ENCODE measurements at regions not wholly inside any gene's neighbourhood (a gene's known extent, or its start where the extent isn't known, plus 50 kb on each side); places are given as distances from the start of the nearest gene placed in this dataset.

DNA sequence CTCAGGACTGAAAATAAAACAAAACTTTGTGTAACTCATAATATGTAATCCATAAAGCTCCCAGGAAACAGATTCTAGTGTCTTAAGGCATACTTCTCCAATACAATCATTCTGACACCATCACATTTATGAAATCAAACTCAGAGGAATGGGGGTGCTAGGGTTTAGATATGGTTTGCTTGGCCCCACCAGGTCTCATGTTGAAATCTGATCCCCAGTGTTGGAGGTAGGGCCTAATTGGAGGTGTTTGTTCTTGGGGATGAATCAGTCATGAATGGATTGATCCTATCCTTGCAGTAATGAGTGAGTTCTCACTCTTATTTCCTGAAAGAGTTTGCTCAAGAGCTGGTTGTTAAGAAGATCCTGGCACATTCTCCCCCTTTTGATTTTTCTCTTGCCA, 380.9 kb downstream of the ETS1 start:
- TF ChIP-seq POLR2A (IDR thresholded peaks at IDR 0.05), result no peak
- TF ChIP-seq, protein P1, sequence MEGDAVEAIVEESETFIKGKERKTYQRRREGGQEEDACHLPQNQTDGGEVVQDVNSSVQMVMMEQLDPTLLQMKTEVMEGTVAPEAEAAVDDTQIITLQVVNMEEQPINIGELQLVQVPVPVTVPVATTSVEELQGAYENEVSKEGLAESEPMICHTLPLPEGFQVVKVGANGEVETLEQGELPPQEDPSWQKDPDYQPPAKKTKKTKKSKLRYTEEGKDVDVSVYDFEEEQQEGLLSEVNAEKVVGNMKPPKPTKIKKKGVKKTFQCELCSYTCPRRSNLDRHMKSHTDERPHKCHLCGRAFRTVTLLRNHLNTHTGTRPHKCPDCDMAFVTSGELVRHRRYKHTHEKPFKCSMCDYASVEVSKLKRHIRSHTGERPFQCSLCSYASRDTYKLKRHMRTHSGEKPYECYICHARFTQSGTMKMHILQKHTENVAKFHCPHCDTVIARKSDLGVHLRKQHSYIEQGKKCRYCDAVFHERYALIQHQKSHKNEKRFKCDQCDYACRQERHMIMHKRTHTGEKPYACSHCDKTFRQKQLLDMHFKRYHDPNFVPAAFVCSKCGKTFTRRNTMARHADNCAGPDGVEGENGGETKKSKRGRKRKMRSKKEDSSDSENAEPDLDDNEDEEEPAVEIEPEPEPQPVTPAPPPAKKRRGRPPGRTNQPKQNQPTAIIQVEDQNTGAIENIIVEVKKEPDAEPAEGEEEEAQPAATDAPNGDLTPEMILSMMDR (IDR thresholded peaks at IDR 0.05), result no peak

Data from body of pancreas (tissue), 4 donors.